GM23248 (cell line): ENCODE measurements at regions not wholly inside any gene's neighbourhood (a gene's known extent, or its start where the extent isn't known, plus 50 kb on each side); places are given as distances from the start of the nearest gene placed in this dataset.

Experiments used
- DNase-seq: peaks from one replicate; pipeline ENCODE4 v3.0.0-alpha.2; 2015
- H2AFZ ChIP-seq: fragments of 200-600 bp; sonication (generic); 2 replicates; pipeline ENCODE4 v1.6.1; 2016; ENCODE audit warnings: antibody characterized with exemption
- H3F3A ChIP-seq: fragments of 200-600 bp; sonication (generic); 2 replicates; pipeline ENCODE4 v1.6.1; 2016; ENCODE audit warnings: mild to moderate bottlenecking, antibody characterized with exemption, mixed run types; ENCODE audit not compliant: insufficient read depth
- H3K27ac ChIP-seq: fragments of 200-600 bp; sonication (generic); 2 replicates; pipeline ENCODE4 v1.5.1; 2016; ENCODE audit warnings: mild to moderate bottlenecking
- H3K27me3 ChIP-seq: fragments of 200-600 bp; sonication (generic); replicated peaks from 2 replicates; pipeline ENCODE4 v1.6.1; 2016; ENCODE audit warnings: mild to moderate bottlenecking; ENCODE audit not compliant: insufficient read depth
- H3K36me3 ChIP-seq: fragments of 200-600 bp; sonication (generic); 2 replicates; pipeline ENCODE4 v1.6.1; 2016; ENCODE audit warnings: low read depth, mild to moderate bottlenecking
- H3K4me1 ChIP-seq: fragments of 200-600 bp; sonication (generic); 2 replicates; pipeline ENCODE4 v1.6.1; 2016; ENCODE audit warnings: mild to moderate bottlenecking; ENCODE audit not compliant: insufficient read depth
- H3K4me2 ChIP-seq: fragments of 200-600 bp; sonication (generic); one replicate; pipeline ENCODE4 v1.6.1; 2016; ENCODE audit warnings: mild to moderate bottlenecking; ENCODE audit not compliant: unreplicated experiment
- H3K4me3 ChIP-seq: fragments of 200-600 bp; sonication (generic); 2 replicates; pipeline ENCODE4 v1.5.1; 2016; ENCODE audit warnings: mild to moderate bottlenecking
- H3K79me2 ChIP-seq: fragments of 200-600 bp; sonication (generic); 2 replicates; pipeline ENCODE4 v1.6.1; 2016; ENCODE audit warnings: mild to moderate bottlenecking; ENCODE audit not compliant: insufficient read depth
- H3K9ac ChIP-seq: fragments of 200-600 bp; sonication (generic); 2 replicates; pipeline ENCODE4 v1.6.1; 2016; ENCODE audit warnings: mild to moderate bottlenecking
- H3K9me2 ChIP-seq: fragments of 200-600 bp; sonication (generic); 2 replicates; pipeline ENCODE4 v1.6.1; 2016; ENCODE audit warnings: mixed run types, mild to moderate bottlenecking, moderate library complexity; ENCODE audit not compliant: insufficient read depth
- H3K9me3 ChIP-seq: fragments of 200-600 bp; sonication (generic); one replicate; pipeline ENCODE4 v1.6.1; 2017; ENCODE audit warnings: low read depth
- H4K20me1 ChIP-seq: fragments of 200-600 bp; sonication (generic); 2 replicates; pipeline ENCODE4 v1.6.0; 2016; ENCODE audit not compliant: insufficient read depth
- EZH2 ChIP-seq: fragments of 200-600 bp; sonication (generic); IDR thresholded peaks from 2 replicates; pipeline ENCODE4 v1.6.1; 2018; ENCODE audit warnings: antibody characterized with exemption, mild to moderate bottlenecking; ENCODE audit not compliant: insufficient read depth, poor library complexity, severe bottlenecking
- EZH2phosphoT487 ChIP-seq: fragments of 200-600 bp; sonication (generic); IDR thresholded peaks from 2 replicates; pipeline ENCODE4 v1.6.1; 2018; ENCODE audit warnings: antibody characterized with exemption, moderate library complexity, mild to moderate bottlenecking, low read depth; ENCODE audit not compliant: insufficient read depth
- WGBS, 2 experiments: methylation state at CpG; one replicate each; pipeline ENCODE4 v1.1.6; 2015 to 2017; ENCODE audit warnings: low lambda C conversion rate in 2 of 2, low coverage in 1 of 2; ENCODE audit errors: missing lambda C conversion rate in 2 of 2; 5-methylcytosine and 5-hydroxymethylcytosine counted together
- in situ Hi-C: fragments of 300-500 bp; cut with MboI; formaldehyde crosslinking; loops from 2 replicates; pipeline ENCODE4 v1.15.0; 2020

DNA sequence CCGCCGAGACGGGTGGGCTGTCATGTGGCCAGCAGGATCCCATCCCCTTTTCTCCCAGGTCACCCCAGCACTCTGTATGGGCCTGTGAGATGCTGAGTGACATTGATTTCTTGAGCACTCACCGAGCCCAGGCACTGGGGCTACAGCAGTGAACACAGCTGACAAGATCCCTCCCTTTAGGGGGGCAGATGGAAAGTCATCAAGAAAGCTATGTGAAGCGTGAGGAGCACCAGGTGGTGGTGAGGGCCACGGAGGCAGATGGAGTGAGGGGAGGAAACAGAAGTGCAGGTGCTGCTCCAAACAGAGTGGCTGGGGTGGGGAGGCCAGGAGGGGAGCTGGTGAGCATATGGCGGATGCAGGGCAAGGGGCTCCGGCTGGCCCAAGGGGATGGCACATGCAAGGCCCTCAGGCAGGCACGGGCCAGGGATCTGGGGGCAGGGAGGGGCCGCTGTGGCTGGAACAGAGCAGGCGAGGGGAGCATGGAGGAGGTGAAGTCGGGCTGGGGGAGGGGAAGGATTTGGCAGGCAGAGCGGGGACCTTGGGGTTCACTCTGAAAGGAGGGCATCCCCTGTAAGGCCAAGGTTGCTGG is 184.0 kb downstream of the BMP7 start:
- H3F3A ChIP-seq, result peaks cover 33% of the 10 kb centered on the region
- no peak overlapping the region for H3K4me2 ChIP-seq
- no peak for TF ChIP-seq EZH2phosphoT487
- TF ChIP-seq EZH2, result no peak
- no peaks in the 10 kb centered on the region for H3K9me3 ChIP-seq
- no peaks in the 10 kb centered on the region for H3K9me2 ChIP-seq
- no peaks in the 10 kb centered on the region for H3K36me3 ChIP-seq
- H3K79me2 ChIP-seq, result no peaks in the 10 kb centered on the region
- no peak overlapping the region for H2AFZ ChIP-seq
- H4K20me1 ChIP-seq, result no peaks in the 10 kb centered on the region
- no peaks in the 10 kb centered on the region for H3K27me3 ChIP-seq
- no peak overlapping the region for H3K4me3 ChIP-seq
- no peak overlapping the region for H3K27ac ChIP-seq
- 68 to 76% methylated on average over 10 to 13 of the region's 13 CpGs for WGBS, 2 experiments
- no peak for DNase-seq
- 0 out of 2 replicates have a peak, but pooled peaks cover 4% of the 10 kb centered on the region for H3K4me1 ChIP-seq
- in situ Hi-C loops, result loop anchor here (25.0 kb wide), 2 partner anchors 405 to 1130 kb away; no protein-coding TSS in a partner anchor
- H3K9ac ChIP-seq, result no peak overlapping the region

DNA sequence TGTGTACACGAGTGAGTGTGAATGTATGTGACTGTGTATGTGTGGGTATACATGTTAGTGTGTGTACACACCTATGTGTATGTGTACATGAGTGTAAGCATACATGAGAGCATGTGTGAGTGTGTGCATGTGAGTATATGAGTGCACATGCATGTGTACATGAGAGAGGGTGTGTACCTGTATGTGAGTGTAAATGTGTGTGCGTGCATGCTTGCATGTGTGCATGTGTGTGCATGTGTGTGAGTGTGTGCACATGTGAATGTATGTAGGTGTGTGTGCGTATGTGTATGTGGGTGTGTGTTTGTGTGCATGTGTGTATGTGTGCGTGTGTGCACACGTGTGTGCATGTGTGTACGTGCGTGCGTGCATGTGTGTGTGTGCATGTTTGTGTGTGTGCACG is 183.4 kb downstream of the BMP7 start:
- H3K27ac ChIP-seq, result no peak overlapping the region
- DNase-seq, result no peak
- H2AFZ ChIP-seq, result no peak overlapping the region
- H3K36me3 ChIP-seq, result no peaks in the 10 kb centered on the region
- in situ Hi-C loops, result loop anchor here (25.0 kb wide), 2 partner anchors 404 to 1129 kb away; no protein-coding TSS in a partner anchor
- no peak overlapping the region for H3K4me3 ChIP-seq
- no peaks in the 10 kb centered on the region for H3K9me3 ChIP-seq
- no peaks in the 10 kb centered on the region for H4K20me1 ChIP-seq
- 51 to 57% methylated on average over 5 to 9 of the region's 9 CpGs for WGBS, 2 experiments
- H3K9me2 ChIP-seq, result no peaks in the 10 kb centered on the region
- no peak overlapping the region for H3K9ac ChIP-seq
- peaks cover 26% of the 10 kb centered on the region for H3F3A ChIP-seq
- no peaks in the 10 kb centered on the region for H3K27me3 ChIP-seq
- no peak for TF ChIP-seq EZH2
- no peak for TF ChIP-seq EZH2phosphoT487
- no peaks in the 10 kb centered on the region for H3K79me2 ChIP-seq
- no peak overlapping the region for H3K4me2 ChIP-seq
- H3K4me1 ChIP-seq, result 0 out of 2 replicates have a peak, but pooled peaks cover 4% of the 10 kb centered on the region

DNA sequence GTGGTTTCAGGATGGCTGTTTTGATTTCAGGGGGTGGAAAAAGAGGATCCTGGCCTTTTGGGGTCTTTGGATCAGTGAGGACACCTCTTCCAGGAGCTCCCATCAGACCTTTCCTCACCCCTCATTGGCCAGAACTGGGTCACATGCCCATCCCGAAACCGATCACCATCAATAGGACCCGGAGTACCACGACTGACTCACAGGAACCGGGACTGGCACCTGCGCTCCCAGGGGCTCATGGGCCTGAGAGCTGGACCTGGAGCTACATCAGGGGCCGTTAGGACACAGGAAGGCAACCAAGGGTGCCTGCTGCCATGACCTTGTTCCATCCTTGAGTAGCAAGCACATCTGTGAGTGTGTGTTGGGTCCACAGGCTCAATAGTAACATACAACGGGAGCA is 180.4 kb downstream of the BMP7 start:
- Histone ChIP-seq H3K27ac (no peak overlapping the region), H3K4me1 (no peaks in the 10 kb centered on the region), H3F3A (0 out of 2 replicates have a peak, but pooled peaks cover 5% of the 10 kb centered on the region), H3K79me2 (no peaks in the 10 kb centered on the region), H3K9me2 (no peaks in the 10 kb centered on the region), H4K20me1 (no peaks in the 10 kb centered on the region), H3K27me3 (peaks cover 10% of the 10 kb centered on the region; the same call in 1 of the 2 replicates), H3K36me3 (no peaks in the 10 kb centered on the region), H3K4me3 (no peak overlapping the region), H3K9ac (no peak overlapping the region), H2AFZ (no peak overlapping the region), H3K4me2 (no peak overlapping the region), H3K9me3 (no peaks in the 10 kb centered on the region)
- TF ChIP-seq EZH2phosphoT487 (no peak), EZH2 (no peak)
- 83 to 84% methylated on average over 8 of the region's 8 CpGs for WGBS, 2 experiments
- in situ Hi-C loops, result loop anchor here (5.0 to 25.0 kb wide), 3 partner anchors 256 to 1126 kb away; no protein-coding TSS in a partner anchor
- no peak for DNase-seq

- H3K4me1 ChIP-seq, result no peaks in the 10 kb centered on the region
- TF ChIP-seq EZH2phosphoT487 (no peak), EZH2 (no peak)
- no peak overlapping the region for H3K27ac ChIP-seq
- no peak overlapping the region for H2AFZ ChIP-seq
- H3K27me3 ChIP-seq, result peaks cover 10% of the 10 kb centered on the region; the same call in 1 of the 2 replicates
- no peak overlapping the region for H3K4me3 ChIP-seq
- H4K20me1 ChIP-seq, result no peaks in the 10 kb centered on the region
- in situ Hi-C loops, result loop anchor here (5.0 to 25.0 kb wide), 3 partner anchors 255 to 1125 kb away; no protein-coding TSS in a partner anchor
- DNase-seq, result no peak
- no peaks in the 10 kb centered on the region for H3K79me2 ChIP-seq
- no peak overlapping the region for H3K4me2 ChIP-seq
- H3F3A ChIP-seq, result 0 out of 2 replicates have a peak, but pooled peaks cover 5% of the 10 kb centered on the region
- no peaks in the 10 kb centered on the region for H3K9me3 ChIP-seq
- 80% methylated on average over 16 of the region's 16 CpGs for WGBS, 2 experiments
- H3K36me3 ChIP-seq, result no peaks in the 10 kb centered on the region
- no peak overlapping the region for H3K9ac ChIP-seq
- H3K9me2 ChIP-seq, result no peaks in the 10 kb centered on the region
Observed at GRCh38 chr20:57087102-57087501, 179.3 kb downstream of the BMP7 start.
